RWPE1 (cell line): ENCODE measurements at regions not wholly inside any gene's neighbourhood (a gene's known extent, or its start where the extent isn't known, plus 50 kb on each side); places are given as distances from the start of the nearest gene placed in this dataset.

Source experiments
- CTCF ChIA-PET: fragments of 350-600 bp; sonication (Branson Sonifier 250); formaldehyde crosslinking; extraction: SDS; loops from one replicate; lab custom pipeline; 2021; lab: Yijun Ruan, JAX
- POLR2A ChIA-PET: fragments of 400-600 bp; formaldehyde crosslinking; extraction: SDS; loops from one replicate; lab custom pipeline; 2020; ENCODE audit warnings: antibody characterized with exemption; ENCODE audit not compliant: low non-redundant PET; lab: Yijun Ruan, JAX
- DNase-seq: peaks from one replicate; pipeline ENCODE4 v3.0.0; 2012; ENCODE audit warnings: low spot score
- H3K27ac ChIP-seq: fragments of 450-650 bp; 2 replicates; pipeline ENCODE4 v1.5.1; 2017
- TF ChIP-seq, protein P1 (sequence below): fragments of 450-650 bp; conservative IDR thresholded peaks from 2 replicates; pipeline ENCODE4 v1.5.1; 2017; ENCODE audit warnings: low read depth, mild to moderate bottlenecking

DNA sequence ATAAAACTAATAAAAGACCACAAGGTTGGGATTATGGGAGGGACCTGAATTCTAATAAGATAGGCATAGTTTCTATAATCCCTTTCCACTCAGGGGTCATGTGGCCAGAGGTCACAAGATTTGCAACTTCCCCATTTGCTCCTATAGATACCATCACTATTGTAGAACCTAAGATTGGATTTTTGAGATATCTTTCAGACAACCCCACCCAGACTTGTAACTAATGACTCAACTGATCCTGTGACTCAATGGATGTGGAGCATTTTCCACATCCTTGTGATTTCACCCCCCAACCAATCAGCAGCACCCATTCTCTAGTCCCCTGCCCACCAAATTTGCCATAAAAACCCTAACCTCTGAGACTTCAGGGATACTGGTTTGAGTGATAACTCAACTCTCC, 51.9 kb upstream of the PIK3AP1 start:
- POLR2A ChIA-PET: no interaction called here
- TF ChIP-seq, protein P1, sequence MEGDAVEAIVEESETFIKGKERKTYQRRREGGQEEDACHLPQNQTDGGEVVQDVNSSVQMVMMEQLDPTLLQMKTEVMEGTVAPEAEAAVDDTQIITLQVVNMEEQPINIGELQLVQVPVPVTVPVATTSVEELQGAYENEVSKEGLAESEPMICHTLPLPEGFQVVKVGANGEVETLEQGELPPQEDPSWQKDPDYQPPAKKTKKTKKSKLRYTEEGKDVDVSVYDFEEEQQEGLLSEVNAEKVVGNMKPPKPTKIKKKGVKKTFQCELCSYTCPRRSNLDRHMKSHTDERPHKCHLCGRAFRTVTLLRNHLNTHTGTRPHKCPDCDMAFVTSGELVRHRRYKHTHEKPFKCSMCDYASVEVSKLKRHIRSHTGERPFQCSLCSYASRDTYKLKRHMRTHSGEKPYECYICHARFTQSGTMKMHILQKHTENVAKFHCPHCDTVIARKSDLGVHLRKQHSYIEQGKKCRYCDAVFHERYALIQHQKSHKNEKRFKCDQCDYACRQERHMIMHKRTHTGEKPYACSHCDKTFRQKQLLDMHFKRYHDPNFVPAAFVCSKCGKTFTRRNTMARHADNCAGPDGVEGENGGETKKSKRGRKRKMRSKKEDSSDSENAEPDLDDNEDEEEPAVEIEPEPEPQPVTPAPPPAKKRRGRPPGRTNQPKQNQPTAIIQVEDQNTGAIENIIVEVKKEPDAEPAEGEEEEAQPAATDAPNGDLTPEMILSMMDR: no peak
- CTCF ChIA-PET: no interaction called here
- no peak for DNase-seq
- no peak overlapping the region for H3K27ac ChIP-seq

DNA sequence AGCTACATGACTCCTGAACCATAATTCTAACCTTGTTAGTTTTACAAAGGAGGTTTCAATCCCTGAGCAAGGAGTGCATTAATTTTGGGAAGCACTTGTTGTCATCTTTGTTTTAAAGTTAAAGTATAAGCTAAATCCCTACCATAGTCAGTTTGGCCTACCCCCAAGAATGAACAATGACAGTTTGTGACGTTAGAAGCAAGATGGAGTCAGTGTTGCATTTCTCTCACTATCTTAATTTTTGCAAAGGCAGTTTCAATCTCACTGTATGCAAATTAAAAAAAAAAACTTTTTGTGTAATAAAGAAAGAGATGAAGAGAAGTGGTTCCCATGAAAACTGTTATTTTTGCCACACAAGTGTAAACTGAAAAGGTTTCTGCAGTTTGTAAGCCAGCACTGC, 50.7 kb upstream of the PIK3AP1 start:
- no peak overlapping the region for H3K27ac ChIP-seq
- DNase-seq: no peak
- TF ChIP-seq, protein P1: no peak
- CTCF ChIA-PET: interaction anchor here (0.5 to 0.8 kb wide), 2 partner anchors 14 to 22 kb away, joined by 3 to 4 read pairs; no protein-coding TSS in a partner anchor
- POLR2A ChIA-PET: no interaction called here
